Stimulated activated naive CD8-positive, alpha-beta T cell treated with anti-CD3 and anti-CD28 coated beads, Interleukin-15, Interleukin-2, amounts not matched to agents 100 U/mL and 50 U/mL, for 24 hours (primary cell): ENCODE measurements at regions not wholly inside any gene's neighbourhood (a gene's known extent, or its start where the extent isn't known, plus 50 kb on each side); places are given as distances from the start of the nearest gene placed in this dataset.
"Not testable (repeated sequence)": the region's sequence is repeated elsewhere in the genome, so short reads cannot be mapped to it uniquely, and the experiment has no call there.

Source experiments
- ATAC-seq: fragments of 150-1000 bp; cut with Tn5 transposase; one replicate; pipeline ENCODE4 v1.10.0; 2021
- DNase-seq: peaks from one replicate; pipeline ENCODE4 v3.0.0; 2021

DNA sequence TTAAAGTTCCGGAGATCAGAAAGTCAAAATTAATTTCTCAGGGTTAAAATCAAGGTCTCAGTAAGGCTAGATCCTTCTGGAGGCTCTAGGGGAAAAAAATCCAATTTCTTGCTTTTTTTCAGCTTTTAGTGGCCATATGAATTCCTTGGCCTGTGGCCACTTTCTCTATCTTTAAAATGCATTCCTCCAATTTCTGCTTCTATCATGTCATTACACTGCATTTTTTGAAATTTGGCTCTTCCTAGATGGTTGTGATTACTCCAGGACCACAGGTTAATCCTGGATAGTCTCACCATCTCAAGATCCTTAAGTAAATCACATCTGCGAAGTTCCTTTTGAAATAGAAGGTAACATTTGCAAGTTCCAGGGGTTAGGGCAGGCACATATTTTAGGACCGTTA is 1294.9 kb upstream of the CITED2 start:
- ATAC-seq: no peak
- DNase-seq: no peak

DNA sequence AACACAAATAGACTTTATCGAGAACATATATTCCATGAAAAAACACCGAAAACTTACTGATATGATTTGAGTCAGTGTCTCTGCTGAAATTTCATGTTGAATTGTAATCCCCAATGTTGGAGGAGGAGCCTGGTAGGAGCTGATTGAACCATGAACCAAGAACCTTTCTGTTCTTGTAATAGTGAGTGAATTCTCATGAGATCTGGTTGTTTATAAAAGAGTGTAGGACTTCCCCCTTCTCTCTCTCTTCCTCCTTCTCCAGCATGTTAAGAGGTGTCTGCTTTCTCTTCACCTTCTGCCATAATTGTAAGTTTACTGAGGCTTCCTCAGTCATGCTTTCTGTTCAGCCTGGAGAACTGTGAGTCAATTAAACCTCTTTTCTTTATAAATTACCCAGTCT is 1289.3 kb upstream of the CITED2 start:
- no peak for DNase-seq
- no peak for ATAC-seq

DNA sequence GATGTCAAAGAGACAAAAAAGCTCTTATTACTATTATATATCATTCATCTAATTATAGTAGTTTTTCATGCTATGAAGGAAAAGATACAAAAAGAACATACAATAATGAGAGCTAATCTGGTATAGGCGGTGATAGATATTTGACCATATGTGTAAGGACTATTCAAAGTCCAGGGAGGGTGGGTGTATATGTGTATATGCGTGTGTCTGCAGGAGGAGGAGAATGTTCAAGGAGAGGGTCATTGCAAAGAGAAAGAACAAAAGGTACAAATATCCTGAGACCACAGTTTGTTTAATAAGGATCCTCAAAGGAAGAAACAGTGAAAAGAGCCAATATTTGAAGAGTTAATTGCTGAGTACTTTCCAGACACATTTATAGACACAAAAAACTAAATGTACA is 1288.6 kb upstream of the CITED2 start:
- DNase-seq (no peak), ATAC-seq (no peak)

DNA sequence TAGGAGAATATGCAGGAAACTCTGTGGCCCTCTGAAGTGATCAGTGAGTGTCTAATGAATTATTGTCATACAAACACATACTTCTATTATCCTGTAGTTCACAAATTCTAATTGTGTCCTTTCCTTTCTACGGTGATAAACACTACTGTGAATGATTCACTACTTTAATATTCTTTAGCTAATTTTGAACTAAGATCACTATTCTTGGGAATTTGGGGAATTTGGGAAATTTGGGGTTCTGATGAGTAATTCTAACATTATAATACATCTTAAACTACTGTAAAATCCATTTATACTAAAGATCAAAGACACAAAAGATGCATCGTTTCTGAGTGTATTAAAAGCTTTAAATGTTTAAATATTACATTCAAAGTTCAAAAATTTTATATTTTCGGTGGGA is 1287.2 kb upstream of the CITED2 start:
- ATAC-seq: no peak

DNA sequence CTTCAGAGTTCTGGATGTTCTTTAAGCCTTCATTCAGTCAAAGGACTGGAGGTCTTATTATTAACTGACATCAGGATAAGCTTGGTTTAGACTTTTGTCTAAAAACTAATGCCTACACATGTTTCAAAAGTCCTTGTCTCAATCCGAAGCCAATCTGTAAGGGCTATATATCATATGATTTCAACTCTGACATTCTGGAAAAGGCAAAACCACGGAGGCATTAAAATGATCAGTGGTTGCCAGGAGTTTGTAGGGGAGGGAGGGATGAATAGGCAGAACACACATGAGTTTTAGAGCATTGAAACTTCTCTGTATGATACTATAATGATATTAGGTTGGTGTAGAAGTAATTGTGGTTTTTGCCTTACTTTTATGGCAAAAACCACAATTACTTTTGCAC is 1285.8 kb upstream of the CITED2 start:
- no peak for ATAC-seq
- no peak for DNase-seq

More for the DNA sequence above, 1287.2 kb upstream of the CITED2 start:
- no peak for DNase-seq

DNA sequence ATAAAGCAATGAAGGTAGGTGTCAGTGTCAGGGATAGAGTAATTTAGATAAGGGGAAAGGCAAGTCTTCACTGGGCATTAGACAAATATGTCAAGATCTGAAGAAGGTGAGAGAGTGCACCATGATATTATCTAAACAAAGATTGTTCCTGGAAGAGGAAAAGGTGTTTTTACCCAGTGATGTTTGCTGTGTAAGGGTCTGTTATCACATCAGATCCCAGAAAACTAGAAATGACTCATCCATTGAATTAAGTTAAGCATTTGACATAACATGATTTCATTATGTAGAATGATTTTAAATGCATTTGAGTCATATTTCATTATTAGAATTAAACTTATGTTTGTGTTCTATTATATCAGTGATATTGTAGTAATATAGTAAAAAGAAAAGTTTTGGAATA is 1279.5 kb upstream of the CITED2 start:
- ATAC-seq (no peak), DNase-seq (no peak)

DNA sequence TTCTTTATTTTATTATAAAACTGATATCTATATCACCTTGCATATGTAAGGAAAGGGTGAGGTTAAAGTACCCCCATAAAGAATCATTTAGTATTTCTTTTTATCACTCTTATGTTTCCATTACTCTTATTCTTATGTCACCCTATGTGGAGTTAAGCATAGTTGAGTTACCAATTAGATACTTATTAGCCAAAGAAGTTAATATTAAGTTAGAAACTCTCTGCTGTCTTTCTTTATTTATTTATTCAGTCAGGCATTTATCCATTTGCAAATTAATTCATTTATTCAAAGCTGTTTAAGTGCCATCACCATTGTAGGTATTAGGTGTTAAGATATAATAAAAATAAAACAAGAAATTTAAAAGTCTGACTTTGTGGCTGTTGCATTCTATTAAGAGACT is 1279.1 kb upstream of the CITED2 start:
- no peak for ATAC-seq

DNA sequence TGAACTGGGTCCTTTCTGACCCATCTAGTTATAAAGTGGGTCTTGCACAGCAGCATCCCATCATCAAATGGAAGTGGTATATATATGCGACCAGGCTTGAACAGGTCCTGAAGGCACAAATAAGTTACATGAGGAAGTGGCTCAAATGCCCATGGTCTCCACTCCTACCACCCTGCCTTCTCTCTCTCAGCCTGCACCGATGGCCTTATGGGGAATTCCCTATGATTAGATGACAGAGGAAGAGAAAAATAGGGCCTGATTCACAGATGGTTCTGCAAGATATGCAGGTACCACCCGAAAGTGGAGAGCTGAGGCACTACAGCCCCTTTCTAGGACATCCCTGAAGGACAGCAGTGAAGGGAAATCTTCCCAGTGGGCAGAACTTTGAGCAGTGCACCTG is 1275.1 kb upstream of the CITED2 start:
- not testable (repeated sequence) for ATAC-seq, DNase-seq

More for the DNA sequence above, 1279.1 kb upstream of the CITED2 start:
- no peak for DNase-seq

DNA sequence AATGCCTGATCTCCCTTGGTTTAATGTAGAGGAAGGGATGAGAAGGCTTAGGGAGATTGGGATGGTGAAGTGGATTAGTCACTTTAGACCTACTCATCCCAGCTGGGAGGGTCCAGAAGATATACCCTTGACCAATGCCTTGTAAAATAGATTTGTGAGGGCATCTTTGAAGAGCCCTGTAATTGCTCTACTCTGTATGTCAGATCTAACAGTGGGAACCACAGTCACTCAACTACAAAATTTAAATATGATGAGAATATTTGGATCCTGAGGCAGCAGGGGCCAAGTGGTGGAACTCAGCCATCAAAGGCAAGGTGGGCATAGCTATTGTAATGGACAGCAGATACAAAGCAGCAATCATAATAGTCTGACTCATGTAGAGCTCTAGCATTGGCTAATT is 1272.9 kb upstream of the CITED2 start:
- not testable (repeated sequence) for ATAC-seq, DNase-seq

DNA sequence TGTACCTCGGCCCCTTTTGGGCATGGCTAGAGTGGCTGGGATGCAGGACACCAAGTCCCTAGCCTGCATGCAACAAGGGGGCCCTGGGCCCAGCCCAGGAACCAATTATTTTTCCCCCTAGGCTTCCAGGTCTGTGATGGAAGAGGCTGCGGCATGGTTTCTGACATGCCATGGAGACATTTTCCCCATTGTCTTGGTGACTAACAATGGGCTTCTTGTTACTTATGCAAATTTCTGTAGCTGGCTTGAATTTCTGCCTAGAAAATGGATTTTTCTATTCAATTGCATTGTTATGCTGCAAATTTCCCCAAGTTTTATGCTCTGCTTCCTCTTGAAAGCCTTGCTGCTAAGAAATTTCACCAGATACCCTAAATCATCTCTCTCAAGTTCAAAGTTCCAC is 1269.6 kb upstream of the CITED2 start:
- DNase-seq: no peak
- ATAC-seq: no peak

DNA sequence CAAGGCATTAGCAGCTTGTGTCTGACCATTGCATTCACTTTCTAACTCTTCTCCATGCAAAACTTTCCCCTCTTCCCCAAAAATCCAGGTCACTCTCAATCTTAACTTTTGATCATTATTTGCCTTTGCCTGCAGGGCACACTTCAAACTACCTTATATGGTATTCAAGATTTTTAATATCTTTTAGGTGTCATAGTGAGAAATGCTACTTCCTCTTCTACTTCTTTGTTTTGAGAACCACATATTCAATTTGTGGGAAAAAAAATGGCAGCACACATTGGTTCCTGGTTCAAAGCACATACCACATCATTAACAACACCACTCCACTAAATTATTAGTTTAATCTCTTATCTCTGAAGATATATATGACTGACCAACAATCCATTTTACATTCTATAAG is 1267.0 kb upstream of the CITED2 start:
- DNase-seq (no peak), ATAC-seq (no peak)

DNA sequence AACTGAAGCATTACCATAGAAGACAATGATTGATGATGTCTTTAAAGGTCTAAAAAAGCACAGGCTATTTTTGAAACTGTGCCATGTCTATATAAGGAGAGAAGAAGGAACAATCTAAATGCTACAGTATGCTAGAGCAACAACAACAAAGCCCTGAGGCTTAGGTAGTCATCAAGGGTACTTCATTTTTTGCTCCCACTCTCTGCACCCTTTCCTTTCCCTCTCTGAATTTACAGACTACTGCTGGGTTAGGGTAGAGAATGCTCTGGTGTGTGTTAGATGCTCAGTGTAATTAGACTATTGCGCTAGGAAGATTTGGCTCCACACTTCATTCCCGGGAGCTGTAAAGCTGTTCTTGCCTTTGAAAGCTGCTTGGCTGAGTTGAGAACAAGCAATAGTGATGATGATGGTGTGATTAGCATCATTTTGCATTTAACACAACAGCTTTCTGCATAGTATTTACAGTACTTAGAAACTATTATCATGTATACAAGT is 1262.5 kb upstream of the CITED2 start:
- ATAC-seq (no peak), DNase-seq (no peak)

DNA sequence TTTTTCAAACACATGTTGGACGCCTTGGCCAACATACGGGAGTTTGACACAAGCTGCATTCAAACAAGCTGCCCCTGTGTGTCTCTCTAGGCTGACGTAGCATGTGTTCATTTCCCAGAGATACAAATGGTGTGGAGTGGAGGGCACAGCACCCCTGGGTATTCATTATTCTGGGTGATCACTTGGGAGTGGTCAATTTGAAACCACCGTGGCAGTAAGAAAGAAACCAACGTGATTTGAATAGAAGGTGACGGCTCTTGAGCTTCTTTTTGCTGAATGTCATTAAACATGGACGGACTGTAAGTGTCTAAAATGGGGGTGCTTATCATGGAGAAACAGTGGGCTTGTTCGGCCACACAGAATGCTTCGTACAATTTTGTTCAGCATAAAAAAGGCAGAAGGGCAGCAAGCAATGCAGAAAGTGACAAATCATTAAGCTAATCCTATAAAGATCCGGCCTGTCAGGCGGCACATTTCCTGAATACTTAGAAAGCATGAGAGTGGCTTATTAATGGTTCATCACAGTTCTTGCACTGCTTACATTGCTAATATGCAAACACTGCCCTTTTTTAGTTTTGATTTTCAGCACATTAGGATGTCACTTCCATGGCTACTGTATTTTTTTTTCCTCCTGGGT is 1261.9 kb upstream of the CITED2 start:
- no peak for ATAC-seq
- DNase-seq: no peak

DNA sequence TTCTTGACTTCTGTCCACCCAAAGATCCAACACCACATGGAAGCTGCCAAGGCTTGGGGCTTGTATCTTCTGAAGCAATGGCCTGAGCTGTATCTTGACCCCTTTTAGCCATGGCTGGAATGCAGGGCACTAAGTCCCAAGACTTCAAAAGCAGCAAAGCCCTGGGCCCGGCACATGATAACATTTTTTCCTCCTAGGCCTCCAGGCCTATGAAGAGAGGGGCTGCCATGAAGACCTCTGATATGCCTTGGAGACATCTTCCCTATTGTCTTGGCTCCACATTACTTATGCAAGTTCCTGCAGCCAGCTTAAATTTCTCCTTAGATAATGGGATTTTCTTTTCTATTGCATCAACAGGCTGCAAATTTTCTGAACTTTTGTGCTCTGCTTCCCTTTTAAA is 1252.6 kb upstream of the CITED2 start:
- ATAC-seq (no peak), DNase-seq (no peak)

DNA sequence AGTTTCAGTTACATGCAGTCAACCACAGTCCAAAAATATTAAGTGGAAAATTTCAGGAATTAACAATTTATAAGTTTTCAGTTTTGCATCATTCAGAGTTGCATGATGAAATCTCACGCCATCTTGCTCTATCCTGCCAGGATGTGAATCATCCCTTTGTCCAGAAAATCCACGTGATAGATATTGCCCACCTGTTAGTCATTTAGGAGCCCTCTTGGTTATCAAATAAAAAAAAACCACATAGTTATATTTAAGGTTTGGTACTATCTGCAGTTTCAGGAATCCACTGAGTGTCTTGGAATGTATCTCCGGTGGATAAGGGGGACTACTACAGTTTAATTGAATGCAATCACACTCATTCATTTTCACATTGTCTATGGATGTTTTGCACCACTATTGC is 1249.0 kb upstream of the CITED2 start:
- ATAC-seq (no peak), DNase-seq (no peak)

DNA sequence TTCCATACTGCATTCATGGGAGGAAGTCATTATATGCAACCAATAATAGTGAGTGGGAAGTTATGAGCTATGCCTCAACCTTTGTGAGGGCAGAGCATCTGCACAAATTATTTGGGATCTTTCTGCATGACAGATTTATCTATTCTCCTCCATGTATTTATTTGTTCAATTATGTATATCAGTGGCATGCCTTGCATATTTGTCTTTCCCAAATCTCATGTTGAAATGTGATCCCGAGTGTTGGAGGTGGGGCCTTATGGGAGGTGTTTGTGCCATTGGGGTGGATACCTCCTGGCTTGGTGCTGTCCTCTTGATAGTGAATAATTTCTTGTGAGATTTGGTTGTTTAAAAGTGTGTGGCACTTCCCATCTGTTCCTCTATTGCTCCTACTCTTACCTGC is 1246.0 kb upstream of the CITED2 start:
- no peak for ATAC-seq
- no peak for DNase-seq

DNA sequence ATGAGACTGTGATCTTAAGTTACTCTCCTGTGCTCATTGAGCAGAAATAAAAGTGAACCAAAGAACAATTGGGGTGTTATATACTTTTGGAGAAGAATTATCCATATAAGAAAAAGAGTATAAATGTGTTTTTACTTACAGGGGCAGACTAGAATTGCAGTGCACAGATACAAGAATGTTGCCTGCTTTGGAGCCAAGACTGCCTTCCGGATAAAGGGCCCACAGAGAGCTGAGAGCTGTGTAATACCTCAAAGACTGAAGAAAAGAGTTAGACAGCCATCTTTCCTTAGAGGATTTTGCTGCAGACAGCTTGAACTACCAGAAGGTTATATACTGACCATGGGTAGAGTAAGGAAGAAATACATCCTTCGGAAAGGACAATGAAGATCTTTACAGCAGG is 1235.5 kb upstream of the CITED2 start:
- ATAC-seq: no peak
- no peak for DNase-seq

DNA sequence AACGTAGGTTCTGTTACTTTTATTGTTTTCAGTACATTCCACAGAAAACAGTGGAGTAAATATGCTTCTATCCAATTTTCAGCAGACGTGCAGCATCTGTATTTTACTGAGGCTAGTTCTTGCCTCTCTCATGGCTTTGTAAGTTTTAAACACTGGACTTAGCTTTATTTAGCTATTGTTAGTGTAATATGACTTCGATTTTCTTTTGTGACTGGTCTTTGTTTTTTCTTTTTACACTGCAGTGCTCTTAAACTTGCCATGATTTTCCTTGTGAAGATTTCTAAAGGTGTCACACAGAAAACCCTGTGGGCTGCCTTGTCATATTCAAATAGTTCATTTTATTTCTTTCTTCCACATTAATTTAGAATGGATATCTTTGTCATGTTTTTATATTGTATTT is 1234.9 kb upstream of the CITED2 start:
- ATAC-seq (no peak), DNase-seq (no peak)

DNA sequence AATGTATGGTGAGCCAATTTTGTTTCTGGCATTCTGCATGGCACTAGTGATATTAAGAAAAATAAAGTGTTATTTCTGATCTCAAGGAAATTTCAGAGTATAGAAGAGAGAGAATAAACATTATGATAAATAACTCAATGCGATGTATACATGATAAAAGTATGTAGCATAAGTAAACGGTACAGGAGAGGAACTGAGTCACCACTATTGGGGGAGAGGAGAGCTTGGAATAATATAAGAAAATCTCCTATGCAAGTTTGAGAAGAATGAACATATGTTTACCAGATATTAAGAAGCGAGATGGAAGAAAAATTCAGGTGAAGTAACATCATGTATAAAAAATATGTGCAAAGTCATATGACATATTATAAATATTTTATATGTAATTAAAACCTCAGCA is 1230.3 kb upstream of the CITED2 start:
- no peak for ATAC-seq
- no peak for DNase-seq

DNA sequence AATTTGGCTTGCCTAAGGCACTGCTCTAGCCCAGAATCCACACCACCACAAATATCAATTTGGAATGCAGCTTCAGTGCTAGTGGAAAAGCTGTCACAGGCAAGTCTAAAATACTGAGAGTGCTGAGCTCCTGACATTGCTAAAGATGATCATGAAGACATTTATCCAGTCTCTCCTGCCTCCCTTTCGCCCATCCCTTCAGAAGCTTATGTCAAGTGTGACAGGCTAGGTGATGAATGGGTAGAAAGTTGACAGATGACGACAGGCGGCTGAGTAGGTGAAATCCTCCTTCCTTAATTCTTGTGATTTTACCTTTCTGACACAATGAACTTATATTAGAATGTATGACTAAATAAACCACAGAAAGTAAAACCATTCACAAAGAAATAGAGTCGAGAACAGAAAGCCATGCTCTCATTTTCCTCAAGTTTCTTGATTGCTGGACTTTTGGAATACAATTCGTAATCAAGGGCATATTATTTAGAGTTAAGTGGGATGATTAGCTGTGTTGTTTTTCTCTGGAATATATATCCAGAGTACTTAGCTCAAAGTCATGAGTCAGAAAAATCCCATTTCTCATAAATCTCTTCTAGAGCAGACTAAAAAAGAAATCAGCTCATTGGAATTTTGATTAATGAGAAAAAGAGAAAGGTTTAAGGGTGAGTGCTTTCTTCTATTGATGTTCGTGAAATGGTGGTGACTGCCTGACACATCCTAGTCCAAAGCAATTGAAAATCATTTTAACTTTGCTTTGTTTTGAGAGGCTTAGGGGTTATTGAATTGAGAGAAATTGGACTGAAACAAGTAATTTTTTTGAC is 1228.2 kb upstream of the CITED2 start:
- ATAC-seq (no peak), DNase-seq (no peak)

DNA sequence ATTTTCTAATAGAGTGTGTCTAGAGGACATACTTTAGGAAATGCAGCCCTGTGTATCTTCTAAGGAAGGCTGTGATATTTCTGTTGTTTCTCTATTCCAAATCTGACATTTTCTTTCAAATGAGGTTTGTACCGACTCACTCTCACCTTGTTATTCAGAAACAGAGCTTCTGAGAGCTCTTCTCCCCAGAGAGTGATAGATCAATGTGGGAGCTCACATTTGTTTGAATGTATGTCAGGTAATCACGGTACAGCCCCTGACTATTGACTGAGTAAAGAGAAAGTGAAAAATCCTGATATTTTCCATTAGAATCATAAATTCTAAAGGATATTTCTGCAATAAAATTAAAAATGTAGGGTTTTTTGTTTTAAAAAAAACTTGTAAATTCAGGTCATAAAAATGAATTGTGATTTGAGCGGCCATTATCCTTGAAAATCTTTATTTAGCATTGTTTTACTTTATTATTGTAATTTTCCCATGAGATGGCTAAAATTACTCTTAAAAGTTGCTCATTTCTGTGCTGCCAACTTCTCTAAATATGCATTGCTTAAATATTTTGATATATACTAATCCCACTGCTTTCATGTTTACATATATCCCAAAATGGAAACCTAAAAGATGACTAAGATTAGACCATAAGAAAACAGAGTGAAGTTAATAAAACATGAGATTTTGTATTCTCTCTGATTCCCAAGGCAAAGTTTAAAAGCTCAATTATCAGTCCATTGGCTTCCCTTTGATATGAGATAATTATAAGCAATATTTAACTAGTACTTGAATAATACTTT is 1226.8 kb upstream of the CITED2 start:
- no peak for ATAC-seq

DNA sequence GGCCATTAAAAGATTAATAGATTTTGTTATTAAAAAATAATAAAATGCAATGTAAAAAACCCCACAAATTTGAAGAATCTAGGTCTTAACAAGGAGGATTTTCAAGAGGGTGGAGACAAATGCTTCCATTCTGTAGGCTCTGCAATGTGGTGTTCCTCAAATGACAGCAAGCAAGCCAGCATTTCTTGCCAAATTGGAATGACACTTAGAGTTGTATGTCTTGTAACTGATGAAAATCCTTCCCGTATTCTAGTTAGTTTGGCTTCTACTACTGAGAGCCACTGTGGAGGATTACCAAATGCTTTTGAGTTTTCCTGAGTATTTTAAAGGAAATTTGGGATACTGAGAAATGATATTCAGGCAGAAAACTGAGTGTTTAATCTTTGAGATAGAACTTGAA is 1225.5 kb upstream of the CITED2 start:
- ATAC-seq: no peak
- DNase-seq: no peak

More for the DNA sequence above, 1226.8 kb upstream of the CITED2 start:
- DNase-seq: no peak

DNA sequence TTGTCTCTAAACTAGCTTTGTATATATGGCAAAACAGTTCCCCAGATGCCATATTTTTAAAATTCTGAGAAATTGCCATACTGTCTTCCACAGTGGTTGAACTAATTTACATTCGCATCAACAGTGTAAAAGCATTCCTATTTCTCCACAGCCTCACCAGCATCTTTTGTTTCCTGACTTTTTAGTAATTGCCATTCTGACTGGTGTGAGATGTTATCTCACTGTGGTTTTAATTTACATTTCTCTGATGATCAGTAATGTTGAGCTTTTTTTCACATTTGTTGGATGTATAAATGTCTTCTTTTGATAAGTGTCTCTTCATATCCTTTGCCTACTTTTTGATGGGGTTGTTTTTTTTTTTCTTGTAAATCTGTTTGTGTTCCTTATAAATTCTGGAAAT is 1222.7 kb upstream of the CITED2 start:
- ATAC-seq (no peak), DNase-seq (no peak)
